ENCODE measurements at regions not wholly inside any gene's neighbourhood (a gene's known extent, or its start where the extent isn't known, plus 50 kb on each side); places are given as distances from the start of the nearest gene placed in this dataset.
"Not testable (repeated sequence)": the region's sequence is repeated elsewhere in the genome, so short reads cannot be mapped to it uniquely, and the experiment has no call there.

DNA sequence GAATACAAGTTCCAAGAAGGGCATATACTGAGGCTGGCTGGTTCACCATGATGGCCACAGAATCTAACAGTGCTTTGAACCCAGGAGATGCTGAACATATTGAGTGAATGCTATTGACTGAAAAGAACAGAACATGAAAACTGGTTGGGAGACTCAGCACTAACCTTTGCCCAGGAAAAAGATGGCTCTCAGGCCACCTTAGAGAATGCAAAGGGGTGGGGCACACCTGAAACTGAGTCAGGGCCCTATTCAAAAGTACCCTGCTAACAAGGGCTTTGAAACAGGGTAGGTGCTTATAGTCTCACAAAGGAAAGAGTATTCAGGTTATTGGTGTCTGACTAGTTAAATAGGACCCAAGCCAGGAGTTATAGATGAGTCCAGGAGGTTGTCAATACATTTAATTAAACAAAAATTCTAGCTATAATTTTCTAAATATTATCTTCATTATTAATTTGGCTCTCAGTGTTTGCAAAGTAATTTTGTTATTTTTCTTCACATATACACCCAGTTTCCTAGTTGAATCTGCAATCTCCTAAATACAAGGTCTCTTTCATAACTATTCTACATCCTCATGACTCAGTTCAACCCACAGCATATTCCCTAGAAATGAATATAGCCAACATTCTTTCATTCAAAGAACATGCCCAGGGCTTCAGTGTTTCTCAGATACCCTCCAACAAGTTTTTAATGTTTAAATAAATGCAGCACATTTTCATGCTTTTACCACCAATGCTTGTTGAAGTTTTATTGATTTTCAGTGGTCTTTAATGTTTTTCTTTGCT, 144.2 kb upstream of the RAPGEF2 start:
- no peak for DNase-seq

DNA sequence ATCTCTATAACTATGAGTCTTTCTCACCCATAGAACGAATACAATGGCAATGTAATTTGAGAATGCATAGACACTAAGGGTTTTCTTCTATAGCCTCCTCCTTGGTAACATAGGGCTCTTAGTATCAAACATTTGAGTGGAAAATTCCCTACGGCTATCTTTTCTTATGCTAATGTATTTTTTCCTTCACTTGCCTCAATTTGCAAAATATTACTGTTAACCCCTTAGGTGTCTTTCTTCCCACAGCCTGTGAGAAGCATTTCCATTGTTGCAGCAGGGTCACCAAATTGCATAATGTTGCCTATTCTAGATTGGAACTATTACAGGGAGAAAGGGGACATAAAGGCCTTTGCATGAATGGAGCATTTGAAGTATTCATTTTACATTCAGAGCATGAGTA, 140.5 kb upstream of the RAPGEF2 start:
- no peak for DNase-seq

DNA sequence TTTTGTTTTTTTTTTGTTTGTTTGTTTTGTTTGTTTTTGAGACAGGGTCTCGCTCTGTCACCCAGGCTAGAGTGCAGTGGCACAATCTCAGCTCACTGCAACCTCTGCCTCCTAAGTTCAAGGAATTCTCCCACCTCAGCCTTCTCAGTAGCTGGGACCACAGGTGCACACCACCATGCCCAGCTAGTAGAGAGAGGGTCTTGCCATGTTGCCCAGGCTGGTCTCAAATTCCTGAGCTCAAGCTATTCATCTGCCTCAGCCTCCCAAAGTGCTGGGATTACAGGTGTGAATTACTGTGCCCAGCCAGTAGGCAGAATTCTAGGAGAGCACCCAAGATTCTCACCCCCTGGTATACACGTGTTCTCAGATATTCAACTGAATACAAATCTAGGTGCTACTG, 139.6 kb upstream of the RAPGEF2 start:
- not testable (repeated sequence) for DNase-seq

DNA sequence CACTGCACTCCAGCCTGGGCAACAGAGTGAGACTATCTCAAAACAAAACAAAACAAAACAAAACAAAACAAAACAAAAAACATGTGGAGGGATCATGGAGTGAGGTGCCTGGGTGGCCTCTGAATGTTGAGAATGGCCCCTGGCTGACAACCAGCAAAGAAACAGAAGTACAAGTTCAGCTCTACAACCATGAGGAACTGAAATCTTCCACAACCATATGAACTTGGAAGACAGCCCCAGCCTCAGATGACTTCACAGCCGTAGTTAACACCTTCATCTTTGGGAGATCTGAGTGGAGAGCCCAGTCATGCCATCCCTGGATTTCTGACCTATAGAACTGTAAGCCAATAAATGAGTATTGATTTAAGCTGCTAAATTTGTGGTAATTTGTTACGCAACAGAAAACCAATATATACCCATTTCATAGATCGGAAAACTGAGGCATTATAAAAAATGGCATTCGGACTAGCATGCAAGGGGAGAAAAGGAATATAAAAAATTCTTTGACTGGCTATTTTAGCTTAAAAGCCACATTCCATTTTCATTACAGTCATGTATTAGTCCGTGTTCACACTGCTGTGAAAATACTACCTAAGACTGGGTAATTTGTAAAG, 138.7 kb upstream of the RAPGEF2 start:
- no peak for DNase-seq

DNA sequence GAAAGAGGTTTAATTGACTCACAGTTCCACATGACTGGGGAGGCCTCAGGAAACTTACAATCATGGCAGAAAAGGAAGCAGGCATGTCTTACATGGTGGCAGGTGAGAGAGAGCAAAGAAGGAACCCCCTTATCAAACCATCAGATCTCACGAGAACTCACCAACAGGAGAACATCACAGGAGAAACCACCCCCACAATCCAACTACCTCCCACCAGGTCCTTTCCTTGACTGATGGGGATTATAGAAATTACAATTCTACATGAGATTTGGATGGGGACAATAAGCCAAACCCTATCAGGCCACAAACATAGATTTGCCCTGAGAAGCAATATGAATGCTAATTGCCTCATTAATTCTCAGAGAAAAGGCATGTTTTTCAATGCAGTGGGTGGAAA, 138.2 kb upstream of the RAPGEF2 start:
- no peak for DNase-seq

DNA sequence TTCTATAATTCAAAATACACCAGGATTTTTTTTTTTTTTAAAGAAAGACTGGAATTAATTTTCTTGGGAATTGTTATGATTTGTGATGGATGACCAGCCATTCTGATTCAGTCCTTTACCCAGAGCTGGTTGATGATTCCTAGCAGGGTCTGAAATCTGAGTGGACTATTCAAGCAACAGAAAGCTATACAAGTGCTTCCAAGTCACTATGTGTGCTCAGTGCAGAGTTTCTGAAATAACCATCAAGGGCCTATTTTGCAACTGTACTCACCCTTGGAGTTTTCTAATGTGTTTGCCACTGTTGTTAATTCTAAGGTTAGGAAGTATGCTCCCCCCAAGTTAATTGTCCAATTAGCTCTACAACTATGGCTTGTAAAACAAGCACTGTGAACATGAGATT, 137.7 kb upstream of the RAPGEF2 start:
- DNase-seq = no peak

DNA sequence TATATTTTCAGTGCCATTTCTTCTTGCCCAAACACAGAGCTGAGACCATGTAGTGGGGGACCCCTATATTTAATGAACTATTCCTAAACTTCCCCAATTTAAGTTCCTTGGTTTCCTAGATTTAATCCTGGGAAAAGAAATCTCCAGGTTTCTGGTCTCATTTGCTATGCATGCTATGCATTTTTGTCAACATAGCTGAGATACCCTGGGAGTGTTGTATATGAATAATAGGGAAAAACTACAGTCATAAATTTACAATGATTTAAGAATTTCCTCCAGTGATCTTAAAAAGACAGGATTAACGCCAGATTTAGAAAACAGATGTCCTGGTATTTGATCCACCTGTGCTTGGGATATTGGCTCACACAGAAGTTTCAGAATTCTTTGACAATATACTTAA, 136.8 kb upstream of the RAPGEF2 start:
- no peak for DNase-seq

DNA sequence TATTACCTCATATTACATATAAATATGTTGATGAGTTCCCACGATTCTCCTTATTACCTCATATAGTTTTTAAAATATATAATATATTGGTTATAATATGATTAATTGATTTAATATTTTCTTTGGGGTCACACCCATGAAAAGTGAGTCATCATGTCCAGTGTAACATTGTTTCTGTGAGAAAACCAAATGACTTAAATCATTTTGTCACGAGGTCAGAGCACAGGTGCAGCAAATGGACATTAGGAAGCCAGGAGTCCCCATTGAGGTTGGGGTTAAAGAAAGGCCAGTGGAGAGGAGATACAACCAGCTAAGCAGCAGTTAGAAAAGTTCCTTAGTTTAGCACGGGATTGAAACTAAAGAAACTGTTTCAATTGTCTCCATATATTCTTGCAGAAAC, 133.9 kb upstream of the RAPGEF2 start:
- DNase-seq = no peak

DNA sequence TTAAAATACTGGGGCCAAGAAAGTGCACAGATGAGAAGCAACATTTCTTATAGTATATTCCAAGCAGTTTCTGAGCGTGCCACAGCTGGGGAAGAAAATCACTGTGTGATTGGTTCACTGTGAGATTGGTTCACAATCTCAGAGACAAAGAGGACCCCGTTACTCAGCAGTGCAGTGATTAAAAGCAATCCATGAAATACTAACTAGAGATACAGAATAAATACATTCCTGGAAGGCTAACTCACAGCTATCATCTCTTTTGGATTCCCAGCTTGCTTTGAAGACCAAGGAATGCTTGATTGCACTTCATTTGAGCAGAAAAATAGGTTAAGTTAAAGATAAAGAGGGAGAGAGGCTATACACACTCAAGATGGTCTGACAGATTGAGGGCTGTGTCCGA, 132.1 kb upstream of the RAPGEF2 start:
- DNase-seq = no peak

DNA sequence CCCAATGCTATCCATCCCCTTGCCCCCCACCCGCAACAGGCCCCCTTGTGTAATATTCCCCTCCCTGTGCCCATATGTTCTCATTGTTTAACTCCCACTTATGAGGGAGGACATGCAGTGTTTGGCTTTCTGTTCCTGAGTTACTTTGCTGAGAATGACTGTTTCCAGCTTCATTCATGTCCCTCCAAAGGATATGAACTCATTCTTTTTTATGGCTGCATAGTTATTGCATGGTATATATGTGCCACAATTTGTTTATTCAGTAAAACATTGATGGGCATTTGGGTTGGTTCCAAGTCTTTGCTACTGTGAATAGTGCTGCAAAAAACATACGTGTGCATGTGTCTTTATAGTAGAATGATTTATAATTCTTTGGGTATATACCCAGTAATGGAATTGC, 128.4 kb upstream of the RAPGEF2 start:
- DNase-seq = not testable (repeated sequence)

DNA sequence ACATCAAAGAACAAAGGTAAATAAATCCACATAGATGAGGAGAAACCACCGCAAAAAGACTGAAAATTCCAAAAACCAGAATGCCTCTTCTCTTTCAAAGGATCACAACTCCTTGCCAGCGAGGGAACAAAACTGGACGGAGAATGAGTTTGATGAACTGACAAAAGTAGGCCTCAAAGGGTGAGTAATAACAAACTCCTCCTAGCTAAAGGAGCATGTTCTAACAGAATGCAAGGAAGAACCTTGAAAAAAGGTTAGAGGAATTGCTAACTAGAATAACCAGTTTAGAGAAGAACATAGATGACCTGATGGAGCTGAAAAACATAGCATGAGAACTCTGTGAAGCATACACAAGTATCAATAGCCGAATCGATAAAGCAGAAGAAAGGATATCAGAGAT, 122.2 kb upstream of the RAPGEF2 start:
- not testable (repeated sequence) for DNase-seq

DNA sequence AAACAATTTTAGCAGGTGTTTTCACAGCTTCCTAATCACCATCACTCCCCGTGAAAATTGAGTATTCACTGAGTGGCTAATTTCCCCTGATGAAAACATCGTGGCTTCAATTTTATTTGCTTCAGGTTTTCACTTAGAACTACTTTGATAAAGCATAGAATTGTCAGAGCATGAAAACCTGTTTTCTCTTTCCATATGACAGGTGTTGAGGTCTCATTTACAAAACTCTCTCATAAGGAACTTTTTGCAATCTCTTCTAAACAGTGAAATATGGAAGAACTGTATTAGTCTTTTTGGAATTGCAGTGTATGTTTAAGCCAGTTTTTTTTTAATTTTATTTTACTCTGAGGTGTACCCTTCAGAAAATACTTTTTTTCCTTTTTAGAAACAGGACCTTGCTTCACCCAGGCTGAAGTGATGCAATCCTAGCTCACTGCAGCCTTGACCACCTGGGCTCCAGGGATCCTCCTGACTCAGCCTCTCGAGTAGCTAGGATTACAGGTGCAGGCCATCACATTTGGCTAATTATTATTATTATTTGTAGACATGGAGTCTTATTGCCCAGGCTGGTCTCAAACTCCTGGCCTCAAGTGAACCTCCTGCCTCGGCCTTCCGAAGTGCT, 111.2 kb upstream of the RAPGEF2 start:
- no peak for DNase-seq

DNA sequence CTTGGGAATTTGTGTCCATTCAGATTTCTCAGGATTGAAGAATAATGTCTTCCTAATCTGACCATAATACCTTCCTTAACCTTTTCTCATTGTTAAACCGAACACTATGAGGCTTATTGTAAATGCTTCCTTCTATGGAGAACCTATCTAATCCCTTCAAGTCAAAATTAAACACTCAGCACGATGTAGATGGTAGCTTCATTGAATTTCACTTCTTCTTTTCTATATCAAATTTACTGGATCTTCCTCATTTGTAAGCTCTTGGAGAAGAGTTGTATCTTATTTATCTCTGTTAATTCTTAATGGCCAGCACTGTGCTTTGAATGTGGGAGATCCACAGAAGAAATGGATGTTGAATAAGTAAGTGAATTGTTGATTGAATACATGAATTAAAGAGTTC, 109.0 kb upstream of the RAPGEF2 start:
- DNase-seq = no peak

DNA sequence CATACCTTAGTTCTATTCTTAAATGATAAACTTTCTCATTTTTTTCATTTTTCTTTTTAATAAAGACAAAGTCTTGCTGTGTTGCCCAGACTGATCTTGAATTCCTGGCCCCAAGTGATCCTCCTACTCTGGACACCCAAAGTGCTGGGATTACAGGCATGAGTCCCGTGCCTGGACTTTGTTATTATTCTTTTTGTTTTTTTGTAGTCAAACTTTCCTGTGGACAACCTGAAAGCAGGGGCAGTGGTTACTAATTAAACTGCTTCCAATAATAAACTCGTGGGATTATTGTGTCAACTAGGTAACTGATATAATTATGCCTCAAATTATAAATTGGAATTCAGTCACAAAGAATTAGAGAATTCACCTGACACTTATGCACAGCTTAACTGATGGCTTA, 107.8 kb upstream of the RAPGEF2 start:
- no peak for DNase-seq

DNA sequence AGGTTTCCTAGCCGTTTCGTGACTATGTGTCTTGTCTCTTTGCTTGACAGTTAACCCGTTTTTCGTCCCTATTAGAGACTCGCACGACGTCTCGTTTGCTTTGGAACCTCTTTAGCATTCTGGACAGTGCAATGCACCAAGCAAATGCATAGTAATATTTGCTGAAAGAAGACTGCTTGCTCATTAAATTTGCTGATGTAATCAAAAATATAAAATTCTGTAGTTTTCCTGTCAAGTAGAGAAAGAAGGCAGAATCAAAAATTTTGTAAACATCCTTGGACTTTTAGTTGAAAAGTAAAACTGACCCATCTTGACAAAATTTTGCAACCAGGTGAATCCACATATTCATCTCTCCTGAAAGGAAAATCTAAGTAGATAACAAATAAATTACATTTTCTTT, 106.9 kb upstream of the RAPGEF2 start:
- no peak for DNase-seq

DNA sequence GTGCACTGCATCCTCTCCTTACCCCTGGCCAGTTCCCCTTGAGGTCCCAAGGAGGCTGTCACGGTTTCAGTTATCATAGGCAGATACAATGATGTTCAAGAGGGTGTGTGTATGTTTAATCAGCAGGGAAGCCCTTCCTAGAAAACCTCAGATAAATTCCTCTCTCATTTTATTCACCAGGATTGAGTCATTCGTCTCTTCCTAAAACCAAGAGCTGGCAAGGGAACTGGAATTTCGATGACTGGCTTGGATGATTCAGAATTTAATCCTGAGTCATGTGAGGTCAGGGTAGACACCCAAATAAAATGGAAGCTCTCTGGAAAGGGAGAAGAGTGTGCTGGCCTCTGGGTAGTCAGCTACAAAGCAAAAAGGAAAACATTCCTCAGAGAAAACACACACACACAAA, 106.2 kb upstream of the RAPGEF2 start:
- DNase-seq = peak; percentile 16

DNA sequence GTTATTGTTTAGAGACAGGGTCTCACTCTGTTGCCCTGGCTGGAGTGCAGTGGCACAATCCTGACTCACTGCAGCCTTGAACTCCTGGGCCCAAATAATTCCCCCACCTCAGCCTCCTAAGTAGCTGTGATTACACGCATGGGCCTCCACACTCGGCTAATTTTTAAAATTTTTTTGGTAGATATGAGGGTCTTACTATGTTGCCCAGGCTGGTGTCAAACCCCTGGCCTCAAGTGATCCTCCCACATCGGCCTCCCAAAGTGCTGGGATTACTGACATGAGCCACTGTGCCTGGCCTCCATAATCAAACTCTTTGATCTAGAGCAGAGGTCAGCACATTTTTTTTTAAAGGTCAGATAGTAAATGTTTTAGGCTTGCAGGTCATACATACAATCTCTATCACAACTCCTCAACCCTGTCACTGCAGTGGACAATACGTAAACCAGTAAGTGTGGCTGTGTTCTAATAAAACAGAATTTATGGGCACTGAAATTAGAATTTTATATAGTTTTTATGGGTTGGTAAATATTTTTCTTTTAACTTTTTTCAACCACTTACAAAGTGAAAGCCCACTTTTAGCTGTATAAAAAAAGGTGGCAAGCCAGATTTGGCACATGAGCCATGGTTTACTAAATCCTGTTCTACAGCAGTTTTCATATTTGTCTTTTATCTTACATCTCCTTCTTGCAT, 105.1 kb upstream of the RAPGEF2 start:
- DNase-seq = no peak

DNA sequence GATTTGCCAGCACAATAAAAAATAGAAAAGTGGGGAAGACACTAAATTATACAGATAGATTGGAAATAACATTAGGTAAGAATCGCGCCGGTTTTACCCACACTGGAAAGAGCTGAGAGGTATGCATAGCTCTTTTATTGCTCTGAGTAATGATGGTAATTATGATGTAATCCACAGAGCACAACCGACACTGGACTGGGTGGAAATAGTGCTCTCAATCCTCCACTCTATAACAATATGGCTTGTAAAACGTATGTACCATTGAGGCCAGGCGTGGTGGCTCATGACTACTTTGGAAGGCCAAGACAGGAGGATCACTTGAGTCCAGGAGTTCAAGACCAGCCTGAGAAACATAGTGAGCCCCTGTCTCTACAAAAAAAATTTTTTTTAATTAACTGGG, 104.3 kb upstream of the RAPGEF2 start:
- DNase-seq = no peak

DNA sequence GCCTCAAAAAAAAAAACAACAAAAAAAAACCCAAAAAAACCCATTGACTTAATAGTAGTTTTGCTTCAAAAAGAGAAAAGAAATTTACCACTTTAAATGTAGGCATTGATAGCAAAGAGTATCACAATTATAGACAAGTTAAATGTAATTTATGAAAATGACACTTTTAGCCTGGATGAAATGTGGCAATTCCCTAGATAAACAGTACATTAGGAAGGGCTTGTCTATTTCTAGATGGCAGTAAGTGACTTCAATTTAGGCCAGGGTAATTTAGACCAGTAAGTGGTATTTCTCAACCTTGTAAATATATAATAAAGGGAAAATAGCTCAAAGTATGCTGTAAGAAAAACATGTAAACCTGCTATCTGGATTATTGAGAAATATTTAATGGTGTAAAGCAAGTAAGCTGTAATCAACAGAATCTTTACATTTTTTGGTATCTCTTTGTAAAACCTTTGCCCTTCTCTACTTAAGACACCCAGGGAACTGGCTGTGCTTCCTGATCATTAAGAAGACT, 103.7 kb upstream of the RAPGEF2 start:
- no peak for DNase-seq

DNA sequence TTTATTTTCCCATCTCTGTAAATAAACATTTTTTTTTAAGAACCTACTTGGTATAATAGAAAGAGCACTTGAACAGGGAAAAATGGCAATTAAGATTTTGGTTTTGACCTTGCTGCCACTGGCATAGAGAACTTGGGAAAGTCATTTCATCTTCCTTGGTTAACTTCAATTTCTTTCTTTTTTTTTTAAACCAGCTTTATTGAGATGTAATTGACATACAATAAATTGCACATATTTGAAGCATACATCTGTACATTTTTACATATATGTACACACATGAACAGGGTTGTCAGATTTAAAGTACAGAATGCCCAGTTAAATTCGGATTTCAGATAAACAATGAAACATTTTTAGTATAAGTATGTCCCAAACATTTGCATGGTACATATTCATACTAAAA, 103.0 kb upstream of the RAPGEF2 start:
- no peak for DNase-seq

DNA sequence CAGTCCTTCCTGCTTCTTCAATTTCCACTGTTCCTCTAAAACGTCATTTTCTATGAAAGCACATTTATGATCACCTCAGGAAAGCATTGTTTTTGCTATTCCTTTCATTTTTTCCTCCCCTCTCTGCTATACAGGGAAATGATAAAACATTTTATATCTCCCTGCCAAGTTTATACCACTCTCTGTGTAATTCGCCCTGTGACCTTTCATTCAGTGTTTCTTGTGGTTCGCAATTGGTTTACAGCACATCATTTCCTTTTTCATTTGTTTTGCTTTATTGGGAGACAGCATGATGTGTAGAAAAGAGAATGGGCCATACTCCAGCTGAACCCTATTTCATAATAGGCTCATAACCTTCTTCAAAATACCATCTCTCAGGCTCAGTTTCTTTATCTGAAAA, 99.9 kb upstream of the RAPGEF2 start:
- no peak for DNase-seq

DNA sequence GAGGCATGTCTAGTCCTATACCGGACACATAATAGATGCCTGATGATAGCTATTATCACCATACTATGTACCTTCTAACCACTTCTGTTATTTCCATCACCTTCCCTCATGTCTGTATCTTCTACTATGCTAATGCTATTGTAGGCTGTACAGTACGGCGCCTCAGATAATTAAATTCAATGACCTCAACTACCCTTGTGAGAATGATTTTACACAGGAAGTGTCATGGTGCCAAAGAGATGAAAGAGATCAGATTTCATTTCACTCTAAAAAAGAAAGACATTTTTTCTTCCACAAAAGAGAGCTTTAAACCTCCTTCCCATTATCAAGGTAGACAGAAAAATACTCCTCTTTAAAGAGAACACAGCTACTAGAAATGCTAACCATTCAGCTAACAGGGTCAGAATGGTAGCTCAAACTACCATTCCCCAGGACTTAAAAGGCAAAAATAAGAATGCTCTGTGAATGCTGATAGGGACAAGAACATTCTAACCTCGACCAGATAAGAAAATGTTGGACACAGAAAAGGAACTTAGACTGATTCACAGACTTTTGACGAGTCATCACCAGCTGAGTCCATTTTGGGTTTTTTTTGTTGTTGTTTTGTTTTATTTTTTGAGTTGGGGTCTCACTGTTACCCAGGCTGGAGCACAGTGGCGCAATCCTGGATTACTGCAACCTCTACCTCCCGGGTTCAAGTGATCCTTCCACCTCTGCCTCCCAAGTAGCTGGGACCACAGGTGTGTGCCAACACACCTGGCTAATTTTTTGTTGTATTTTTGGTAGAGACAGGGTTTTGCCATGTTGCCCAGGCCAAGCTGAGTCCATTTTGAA, 99.2 kb upstream of the RAPGEF2 start:
- no peak for DNase-seq

DNA sequence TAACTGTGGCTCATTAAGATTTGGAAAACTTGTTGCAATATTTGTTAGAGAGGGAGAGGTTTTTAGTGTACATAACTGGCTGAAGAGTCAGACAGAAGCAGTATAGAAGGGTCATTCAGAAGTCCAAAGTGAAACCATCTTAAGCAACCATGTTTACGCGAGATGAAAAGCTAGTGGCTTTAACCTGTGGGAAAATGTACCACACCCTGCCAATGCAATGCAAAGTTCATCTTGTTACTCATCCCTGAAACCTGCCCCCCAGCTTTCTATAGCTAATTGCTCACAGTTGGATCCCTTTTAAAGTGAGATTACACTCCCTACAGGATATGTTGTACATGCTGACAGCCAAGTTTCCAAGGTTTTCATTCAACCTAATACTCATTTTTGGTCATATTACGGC, 96.7 kb upstream of the RAPGEF2 start:
- no peak for DNase-seq

All from 8988T (cell line).